ENCODE measurements at regions not wholly inside any gene's neighbourhood (a gene's known extent, or its start where the extent isn't known, plus 50 kb on each side); places are given as distances from the start of the nearest gene placed in this dataset.

- TF ChIP-seq CTCF (conservative IDR thresholded peaks at IDR 0.05) (no peak), ZFX (IDR thresholded peaks at IDR 0.05) (no peak)
Observed at GRCh38 chr5:1729641-1730486, 69.8 kb downstream of the MRPL36 start.
